ENCODE measurements at regions not wholly inside any gene's neighbourhood (a gene's known extent, or its start where the extent isn't known, plus 50 kb on each side); places are given as distances from the start of the nearest gene placed in this dataset.
"Not testable (repeated sequence)": the region's sequence is repeated elsewhere in the genome, so short reads cannot be mapped to it uniquely, and the experiment has no call there.

DNA sequence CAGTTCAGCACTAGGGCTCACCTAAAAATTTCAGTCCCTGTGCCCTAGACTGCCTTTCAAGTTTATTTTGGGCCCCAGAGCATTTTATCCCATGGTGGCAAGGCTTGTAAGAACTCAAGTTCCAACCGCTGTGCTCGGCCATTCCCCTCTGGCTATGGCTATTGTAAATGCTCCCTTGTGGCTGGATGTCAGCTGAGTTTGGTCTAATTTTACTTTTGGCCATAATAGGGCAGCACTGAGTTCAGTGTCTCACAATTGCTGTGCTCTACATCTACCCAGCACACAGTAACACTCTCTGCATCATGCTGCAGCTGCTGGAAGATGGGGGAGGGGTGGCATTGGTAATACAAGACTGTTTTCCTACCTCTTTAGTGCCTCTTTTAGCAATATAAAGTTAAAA is 210.8 kb upstream of the IRS4 start:
- Mint-ChIP-seq H3K27me3 (ENCODE audit: unreplicated experiment) (no peaks in the 10 kb centered on the region), H3K4me1 (ENCODE audit: unreplicated experiment) (no peaks in the 10 kb centered on the region), H3K27ac (ENCODE audit: unreplicated experiment) (no peak overlapping the region), H3K9me3 (ENCODE audit: unreplicated experiment) (no peaks in the 10 kb centered on the region), H3K36me3 (ENCODE audit: low read depth, unreplicated experiment) (no peaks in the 10 kb centered on the region), H3K4me3 (ENCODE audit: unreplicated experiment) (no peak overlapping the region)
- no peak for DNase-seq (ENCODE audit: low spot score)
- TF ChIP-seq, protein P1, sequence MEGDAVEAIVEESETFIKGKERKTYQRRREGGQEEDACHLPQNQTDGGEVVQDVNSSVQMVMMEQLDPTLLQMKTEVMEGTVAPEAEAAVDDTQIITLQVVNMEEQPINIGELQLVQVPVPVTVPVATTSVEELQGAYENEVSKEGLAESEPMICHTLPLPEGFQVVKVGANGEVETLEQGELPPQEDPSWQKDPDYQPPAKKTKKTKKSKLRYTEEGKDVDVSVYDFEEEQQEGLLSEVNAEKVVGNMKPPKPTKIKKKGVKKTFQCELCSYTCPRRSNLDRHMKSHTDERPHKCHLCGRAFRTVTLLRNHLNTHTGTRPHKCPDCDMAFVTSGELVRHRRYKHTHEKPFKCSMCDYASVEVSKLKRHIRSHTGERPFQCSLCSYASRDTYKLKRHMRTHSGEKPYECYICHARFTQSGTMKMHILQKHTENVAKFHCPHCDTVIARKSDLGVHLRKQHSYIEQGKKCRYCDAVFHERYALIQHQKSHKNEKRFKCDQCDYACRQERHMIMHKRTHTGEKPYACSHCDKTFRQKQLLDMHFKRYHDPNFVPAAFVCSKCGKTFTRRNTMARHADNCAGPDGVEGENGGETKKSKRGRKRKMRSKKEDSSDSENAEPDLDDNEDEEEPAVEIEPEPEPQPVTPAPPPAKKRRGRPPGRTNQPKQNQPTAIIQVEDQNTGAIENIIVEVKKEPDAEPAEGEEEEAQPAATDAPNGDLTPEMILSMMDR (IDR thresholded peaks at IDR 0.05; ENCODE audit: unreplicated experiment) = no peak

DNA sequence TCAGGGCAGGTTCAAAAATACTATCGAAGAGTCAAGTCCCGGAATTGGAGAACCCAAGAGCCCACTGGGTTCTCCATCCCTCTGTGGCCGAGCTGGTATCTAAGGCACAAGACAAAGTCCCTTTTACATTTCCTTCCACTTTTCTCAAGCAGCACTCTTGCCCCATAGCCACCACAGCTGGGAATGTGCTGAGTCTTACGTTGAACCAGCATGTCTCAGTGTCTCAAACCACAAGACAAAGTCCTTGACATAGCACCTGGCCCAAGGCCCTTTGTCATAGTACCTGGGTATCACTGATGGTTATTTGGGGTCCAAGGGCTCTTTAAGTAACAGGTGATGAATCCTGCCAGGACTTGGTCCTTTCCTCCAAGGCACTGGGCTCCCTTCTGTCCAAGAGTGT is 210.2 kb upstream of the IRS4 start:
- H3K9me3 Mint-ChIP-seq (ENCODE audit: unreplicated experiment) = no peaks in the 10 kb centered on the region
- TF ChIP-seq, protein P1 (IDR thresholded peaks at IDR 0.05; ENCODE audit: unreplicated experiment) = no peak
- no peaks in the 10 kb centered on the region for H3K4me1 Mint-ChIP-seq (ENCODE audit: unreplicated experiment)
- no peaks in the 10 kb centered on the region for H3K36me3 Mint-ChIP-seq (ENCODE audit: low read depth, unreplicated experiment)
- DNase-seq (ENCODE audit: low spot score) = no peak
- H3K27ac Mint-ChIP-seq (ENCODE audit: unreplicated experiment) = no peak overlapping the region
- H3K4me3 Mint-ChIP-seq (ENCODE audit: unreplicated experiment) = no peak overlapping the region
- no peaks in the 10 kb centered on the region for H3K27me3 Mint-ChIP-seq (ENCODE audit: unreplicated experiment)

DNA sequence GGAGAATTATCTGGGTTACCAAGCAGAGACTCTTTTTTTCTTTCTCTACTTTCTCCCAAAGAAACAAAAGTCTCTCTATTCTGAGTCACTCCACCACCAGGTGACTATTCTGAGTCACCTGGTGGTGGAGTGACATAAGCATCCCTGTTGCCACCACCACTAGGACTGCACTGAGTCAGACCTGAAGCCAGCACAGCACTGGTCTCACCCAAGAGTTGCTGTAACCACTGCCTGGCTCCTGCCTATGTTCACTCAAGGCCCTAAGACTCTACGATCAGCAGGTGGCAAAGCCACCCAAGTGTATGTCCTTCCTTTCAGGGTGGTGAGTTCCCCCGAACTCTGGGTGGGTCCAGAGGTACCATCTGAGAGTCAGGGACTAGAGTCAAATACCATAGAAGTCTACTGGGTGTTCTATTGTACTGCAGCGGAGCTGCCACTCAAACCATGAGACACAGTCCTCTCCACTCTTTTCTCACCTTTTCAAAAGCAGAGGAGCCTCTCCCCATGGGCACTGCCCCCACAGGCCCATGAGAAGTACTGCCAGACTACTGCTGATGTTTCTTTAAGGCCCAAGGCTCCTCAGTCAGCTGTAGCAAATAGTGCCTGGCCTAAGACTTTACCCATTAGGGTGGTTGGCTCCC is 209.6 kb upstream of the IRS4 start:
- Mint-ChIP-seq H3K4me1 (ENCODE audit: unreplicated experiment) (no peaks in the 10 kb centered on the region), H3K4me3 (ENCODE audit: unreplicated experiment) (no peak overlapping the region), H3K27me3 (ENCODE audit: unreplicated experiment) (peaks cover 1% of the 10 kb centered on the region), H3K27ac (ENCODE audit: unreplicated experiment) (no peak overlapping the region), H3K9me3 (ENCODE audit: unreplicated experiment) (no peaks in the 10 kb centered on the region), H3K36me3 (ENCODE audit: low read depth, unreplicated experiment) (no peaks in the 10 kb centered on the region)
- DNase-seq (ENCODE audit: low spot score) = no peak
- TF ChIP-seq, protein P1 (IDR thresholded peaks at IDR 0.05; ENCODE audit: unreplicated experiment) = no peak

DNA sequence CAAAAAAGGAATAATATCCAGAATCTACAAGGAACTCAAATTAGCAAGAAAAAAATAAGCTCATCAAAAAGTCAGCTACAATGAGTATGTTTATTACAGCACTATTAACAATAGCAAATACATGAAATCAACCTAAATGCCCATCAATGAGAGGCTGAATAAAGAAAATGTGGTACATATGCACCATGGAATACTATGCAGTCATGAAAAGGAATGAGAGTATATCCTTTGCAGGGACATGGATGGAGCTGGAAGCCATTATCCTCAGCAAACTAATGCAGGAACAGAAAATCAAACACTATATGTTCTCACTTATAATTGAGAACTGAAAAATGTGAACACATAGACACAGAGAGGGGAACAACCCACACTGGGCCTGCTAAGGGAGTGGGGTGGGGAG is 178.4 kb upstream of the IRS4 start:
- Mint-ChIP-seq H3K4me1 (ENCODE audit: unreplicated experiment) (no peaks in the 10 kb centered on the region), H3K27me3 (ENCODE audit: unreplicated experiment) (no peaks in the 10 kb centered on the region), H3K36me3 (ENCODE audit: low read depth, unreplicated experiment) (no peaks in the 10 kb centered on the region), H3K27ac (ENCODE audit: unreplicated experiment) (no peak overlapping the region), H3K4me3 (ENCODE audit: unreplicated experiment) (no peak overlapping the region), H3K9me3 (ENCODE audit: unreplicated experiment) (no peaks in the 10 kb centered on the region)
- TF ChIP-seq, protein P1 (IDR thresholded peaks at IDR 0.05; ENCODE audit: unreplicated experiment) = no peak
- no peak for DNase-seq (ENCODE audit: low spot score)

DNA sequence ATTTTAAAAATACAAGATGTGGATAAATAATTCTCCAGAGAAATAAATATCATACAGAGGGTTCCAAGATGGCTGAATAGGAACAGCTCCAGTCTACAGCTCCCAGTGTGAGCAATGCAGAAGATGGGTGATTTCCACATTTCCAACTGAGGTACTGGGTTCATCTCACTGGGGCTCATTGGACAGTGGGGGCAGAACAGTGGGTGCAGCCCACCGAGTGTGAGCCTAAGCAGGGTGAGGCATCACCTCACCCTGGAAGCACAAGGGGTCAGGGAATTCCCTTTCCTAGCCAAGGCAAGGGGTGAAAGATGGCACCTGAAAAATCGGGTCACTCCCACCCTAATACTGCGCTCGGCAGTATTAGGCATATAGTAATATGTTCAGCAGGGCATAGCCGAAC is 167.5 kb upstream of the IRS4 start:
- not testable (repeated sequence) for H3K4me1 Mint-ChIP-seq (ENCODE audit: unreplicated experiment); H3K36me3 Mint-ChIP-seq (ENCODE audit: low read depth, unreplicated experiment); H3K27me3 Mint-ChIP-seq (ENCODE audit: unreplicated experiment); H3K4me3 Mint-ChIP-seq (ENCODE audit: unreplicated experiment); H3K27ac Mint-ChIP-seq (ENCODE audit: unreplicated experiment); H3K9me3 Mint-ChIP-seq (ENCODE audit: unreplicated experiment); DNase-seq (ENCODE audit: low spot score)
